ENCODE measurements at regions not wholly inside any gene's neighbourhood (a gene's known extent, or its start where the extent isn't known, plus 50 kb on each side); places are given as distances from the start of the nearest gene placed in this dataset.

- TF ChIP-seq NFIC (IDR thresholded peaks at IDR 0.05) (no peak), TAF1 (IDR thresholded peaks at IDR 0.05; ENCODE audit: low read depth) (no peak), REST (IDR thresholded peaks at IDR 0.05; ENCODE audit: low read depth) (no peak)
Observed at GRCh38 chr16:6633456-6633855, 699.2 kb upstream of the RBFOX1 start.

All from Ishikawa (cell line).